IMR-90 (cell line): ENCODE measurements at regions not wholly inside any gene's neighbourhood (a gene's known extent, or its start where the extent isn't known, plus 50 kb on each side); places are given as distances from the start of the nearest gene placed in this dataset.

Experiments used
- ATAC-seq: fragments of 200-7000 bp; cut with Tn5 transposase; 2 replicates; pipeline ENCODE4 v1.9.1; 2020; ENCODE audit warnings: low read depth, mild to moderate bottlenecking, moderate library complexity
- BruUV-seq: library from RNA; stranded (reverse); fragments of 400-500 nt; replicated peaks from 2 replicates; lab custom pipeline; 2021; lab: Mats Ljungman, UMichigan
- CTCF ChIA-PET: fragments of 300-600 bp; formaldehyde crosslinking; extraction: SDS; loops from one replicate; lab custom pipeline; 2021; ENCODE audit warnings: antibody characterized with exemption; lab: Yijun Ruan, JAX
- POLR2A ChIA-PET: fragments of 300-600 bp; sonication (Branson Sonifier 250); formaldehyde crosslinking; loops from one replicate; lab custom pipeline; 2022; ENCODE audit warnings: antibody characterized with exemption; ENCODE audit not compliant: unreplicated experiment; lab: Charles Lee
- DNase-seq: peaks from one replicate; pipeline ENCODE4 v3.0.0; 2013
- H2AFZ ChIP-seq: replicated peaks from 2 replicates; pipeline ENCODE3; 2013; ENCODE audit warnings: low read length, mild to moderate bottlenecking; ENCODE audit not compliant: poor library complexity
- H2AK5ac ChIP-seq: 2 replicates; pipeline ENCODE4 v1.6.1; 2013; ENCODE audit warnings: low read depth, low read length, inconsistent platforms
- H2AK9ac ChIP-seq: replicated peaks from 2 replicates; pipeline ENCODE3; 2013; ENCODE audit warnings: mild to moderate bottlenecking, low read depth, low read length, moderate library complexity; ENCODE audit not compliant: poor library complexity
- H2BK120ac ChIP-seq: 2 replicates; pipeline ENCODE4 v1.6.1; 2013; ENCODE audit warnings: low read depth, low read length, inconsistent platforms
- H2BK15ac ChIP-seq: 3 replicates; pipeline ENCODE4 v1.6.1; 2013; ENCODE audit warnings: low read depth, low read length, inconsistent platforms
- H2BK20ac ChIP-seq: 2 replicates; pipeline ENCODE4 v1.6.1; 2013; ENCODE audit warnings: low read depth, mild to moderate bottlenecking, inconsistent platforms, low read length, moderate library complexity
- H2BK5ac ChIP-seq: 2 replicates; pipeline ENCODE4 v1.6.1; 2013; ENCODE audit warnings: mild to moderate bottlenecking, low read depth, low read length, inconsistent platforms; ENCODE audit not compliant: poor library complexity, severe bottlenecking
- H3K14ac ChIP-seq: replicated peaks from 2 replicates; pipeline ENCODE4 v1.6.1; 2013; ENCODE audit warnings: low read depth, low read length, inconsistent platforms
- H3K18ac ChIP-seq: 2 replicates; pipeline ENCODE4 v1.6.1; 2013; ENCODE audit warnings: low read depth, low read length, control low read depth
- H3K23ac ChIP-seq: 2 replicates; pipeline ENCODE4 v1.6.1; 2013; ENCODE audit warnings: low read depth, low read length, inconsistent platforms
- H3K27ac ChIP-seq: 2 replicates; pipeline ENCODE4 v1.5.1; 2013; ENCODE audit warnings: mild to moderate bottlenecking, control low read depth, low read length; ENCODE audit not compliant: insufficient read depth
- H3K27me3 ChIP-seq: 2 replicates; pipeline ENCODE4 v1.6.1; 2013; ENCODE audit warnings: low read length; ENCODE audit not compliant: control insufficient read depth, insufficient read depth
- H3K36me3 ChIP-seq: 2 replicates; pipeline ENCODE4 v1.6.1; 2013; ENCODE audit warnings: low read length, mixed read lengths; ENCODE audit not compliant: control insufficient read depth, insufficient read depth
- H3K4ac ChIP-seq: 2 replicates; pipeline ENCODE4 v1.6.1; 2013; ENCODE audit warnings: low read depth, low read length, inconsistent platforms
- H3K4me1 ChIP-seq: 2 replicates; pipeline ENCODE4 v1.6.1; 2013; ENCODE audit warnings: low read length, mixed read lengths; ENCODE audit not compliant: control insufficient read depth, insufficient read depth
- H3K4me2 ChIP-seq: 2 replicates; pipeline ENCODE4 v1.6.1; 2013; ENCODE audit warnings: low read depth, mild to moderate bottlenecking, control low read depth, low read length, moderate library complexity
- H3K4me3 ChIP-seq: 2 replicates; pipeline ENCODE4 v1.5.1; 2013; ENCODE audit warnings: low read depth, mild to moderate bottlenecking, control low read depth, low read length, moderate library complexity; ENCODE audit not compliant: insufficient read depth
- H3K56ac ChIP-seq: 2 replicates; pipeline ENCODE4 v1.6.1; 2013; ENCODE audit warnings: low read length, inconsistent platforms; ENCODE audit not compliant: insufficient read depth; ENCODE audit errors: extremely low read depth
- H3K79me1 ChIP-seq, 2 experiments: 2 replicates each; pipeline ENCODE4 v1.6.1; 2013; ENCODE audit warnings: low read length in 2 of 2, inconsistent platforms in 1 of 2, low read depth in 1 of 2
- H3K9ac ChIP-seq: 2 replicates; pipeline ENCODE4 v1.6.1; 2013; ENCODE audit warnings: low read depth, low read length, control low read depth
- H3K9me1 ChIP-seq: 2 replicates; pipeline ENCODE4 v1.6.1; 2013; ENCODE audit warnings: low read length, inconsistent platforms; ENCODE audit not compliant: insufficient read depth
- H3K9me3 ChIP-seq: 2 replicates; pipeline ENCODE4 v1.6.1; 2013; ENCODE audit warnings: low read length; ENCODE audit not compliant: control insufficient read depth, insufficient read depth
- H4K20me1 ChIP-seq: 2 replicates; pipeline ENCODE4 v1.6.1; 2013; ENCODE audit warnings: low read length, inconsistent platforms; ENCODE audit not compliant: insufficient read depth
- H4K5ac ChIP-seq: 2 replicates; pipeline ENCODE4 v1.6.1; 2013; ENCODE audit warnings: mild to moderate bottlenecking, low read depth, low read length, control low read depth
- H4K8ac ChIP-seq, 2 experiments: 2 replicates each; pipeline ENCODE4 v1.6.1; 2013; ENCODE audit warnings: low read depth in 2 of 2, low read length in 2 of 2, control low read depth in 1 of 2, inconsistent platforms in 1 of 2
- H4K91ac ChIP-seq: 2 replicates; pipeline ENCODE4 v1.6.1; 2013; ENCODE audit warnings: low read depth, low read length, inconsistent platforms; ENCODE audit not compliant: insufficient read depth
- BHLHE40 ChIP-seq: fragments of 150-350 bp; IDR thresholded peaks from 2 replicates; pipeline ENCODE4 v1.6.1; 2016; ENCODE audit warnings: mild to moderate bottlenecking, low read depth, low read length
- CEBPB ChIP-seq: IDR thresholded peaks from 2 replicates; pipeline ENCODE4 v1.6.1; 2012; ENCODE audit warnings: low read depth, low read length, improper control_type of control experiment
- CHD1 ChIP-seq: IDR thresholded peaks from 2 replicates; pipeline ENCODE4 v1.6.1; 2012; ENCODE audit warnings: low read depth, low read length, improper control_type of control experiment
- CTCF ChIP-seq: conservative IDR thresholded peaks from 2 replicates; pipeline ENCODE4 v1.5.1; 2012; ENCODE audit warnings: mild to moderate bottlenecking, low read depth, low read length, improper control_type of control experiment
- FOS ChIP-seq: fragments of 150-350 bp; IDR thresholded peaks from 2 replicates; pipeline ENCODE4 v1.6.1; 2016; ENCODE audit warnings: low read depth, low read length
- MAFK ChIP-seq: IDR thresholded peaks from 2 replicates; pipeline ENCODE4 v1.6.1; 2012; ENCODE audit warnings: low read depth, low read length, improper control_type of control experiment
- MXI1 ChIP-seq: IDR thresholded peaks from 2 replicates; pipeline ENCODE4 v1.6.1; 2012; ENCODE audit warnings: low read depth, mild to moderate bottlenecking, low read length, moderate library complexity, borderline replicate concordance
- NFE2L2 ChIP-seq: fragments of 150-350 bp; IDR thresholded peaks from 2 replicates; pipeline ENCODE4 v1.6.1; 2016; ENCODE audit warnings: low read depth, mild to moderate bottlenecking, low read length
- POLR2A ChIP-seq: IDR thresholded peaks from 2 replicates; pipeline ENCODE4 v1.6.1; 2012; ENCODE audit warnings: mild to moderate bottlenecking, low read depth, low read length
- RAD21 ChIP-seq: IDR thresholded peaks from 2 replicates; pipeline ENCODE4 v1.6.1; 2012; ENCODE audit warnings: low read length, improper control_type of control experiment
- RCOR1 ChIP-seq: IDR thresholded peaks from 2 replicates; pipeline ENCODE4 v1.6.1; 2012; ENCODE audit warnings: mild to moderate bottlenecking, low read length, improper control_type of control experiment; ENCODE audit not compliant: insufficient replicate concordance
- RFX5 ChIP-seq: IDR thresholded peaks from 2 replicates; pipeline ENCODE4 v1.8.0; 2012; ENCODE audit warnings: low read depth, mild to moderate bottlenecking, low read length, moderate library complexity
- SMC3 ChIP-seq: fragments of 150-350 bp; IDR thresholded peaks from 2 replicates; pipeline ENCODE4 v1.6.1; 2016; ENCODE audit warnings: low read depth, mild to moderate bottlenecking, antibody characterized with exemption, low read length, moderate library complexity
- WGBS, 2 experiments: methylation state at CpG; one replicate each; pipeline versions ENCODE4 v1.1.5 to v1.1.7; 2013; ENCODE audit warnings: missing lambda C conversion rate in 2 of 2; ENCODE audit not compliant: insufficient read length in 1 of 2; ENCODE audit errors: extremely low coverage in 2 of 2; 5-methylcytosine and 5-hydroxymethylcytosine counted together
- dilution Hi-C: fragments of 300-500 bp; cut with HindIII; formaldehyde crosslinking; loops from one replicate; pipeline ENCODE4 v1.14.3; 2018; ENCODE audit warnings: low sequenced_read_pairs; ENCODE audit not compliant: unreplicated experiment
- in situ Hi-C: fragments of 300-500 bp; cut with MboI; formaldehyde crosslinking; loops from 3 replicates; pipeline ENCODE4 v1.14.3; 2019; ENCODE audit warnings: low sequenced_read_pairs, inconsistent platforms, mixed read lengths
- intact Hi-C: fragments of 100-400 bp; cut with micrococcal nuclease; formaldehyde crosslinking; loops from 2 replicates; pipeline ENCODE4 v1.10.0; 2022

DNA sequence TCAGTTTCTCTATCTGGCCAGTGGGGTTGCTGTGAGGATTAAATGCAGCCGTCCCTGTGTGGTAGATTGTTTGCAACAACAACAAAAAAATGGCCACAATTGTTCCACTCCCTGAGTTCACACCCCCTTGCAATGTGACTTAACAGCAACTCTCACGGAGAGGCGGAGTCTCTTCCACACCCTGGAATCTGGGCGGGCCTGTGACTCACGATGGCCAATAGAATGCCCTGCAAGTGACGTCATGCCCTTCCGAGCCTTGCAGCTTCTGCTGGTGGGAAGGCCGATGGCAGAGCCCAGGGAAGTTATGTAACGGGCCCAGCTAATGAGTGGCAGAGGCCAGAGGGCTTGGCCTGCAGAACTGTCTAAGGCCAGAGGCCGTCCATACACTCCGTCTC lies 87.9 kb downstream of the RIPK4 start (continued):
- TF ChIP-seq CTCF (no peak), RAD21 (no peak)

GRCh38 chr21:41678016-41678923 lies 88.6 kb downstream of the RIPK4 start:
- ATAC-seq (no peak), DNase-seq (peak; percentile 8)
- CTCF ChIA-PET: no interaction called here
- Histone ChIP-seq H2AFZ (peak overlapping the region; percentile 51), H3K14ac (peak overlapping the region; percentile 60), H2AK5ac (peak overlapping the region; percentile 25; the same call in 1 of the 2 replicates), H3K36me3 (no peaks in the 10 kb centered on the region), H3K27me3 (peaks cover 10% of the 10 kb centered on the region), H4K20me1 (no peaks in the 10 kb centered on the region), H3K27ac (no peak overlapping the region), H4K5ac (no peak overlapping the region), H3K9me1 (peaks cover 11% of the 10 kb centered on the region), H2AK9ac (peak overlapping the region; percentile 81), H3K9me3 (no peaks in the 10 kb centered on the region), H2BK120ac (peak overlapping the region; percentile 31), H3K79me1 (no peaks in the 10 kb centered on the region), H2BK20ac (peak overlapping the region; percentile 24; the same call in 1 of the 2 replicates), H2BK5ac (no peak overlapping the region), H3K23ac (no peak overlapping the region), H3K56ac (no peak overlapping the region), H4K8ac (peak overlapping the region; percentile 19 to 41; a peak in 2 of 4 replicates), H3K4me3 (no peak overlapping the region), H3K4ac (peak overlapping the region; percentile 72), H3K9ac (no peak overlapping the region), H4K91ac (peak overlapping the region; percentile 29; the same call in 1 of the 2 replicates), H3K4me1 (peaks cover 6% of the 10 kb centered on the region), H2BK15ac (peak overlapping the region; percentile 23; the same call in 1 of the 3 replicates), H3K18ac (no peak overlapping the region; the same call in 1 of the 2 replicates), H3K4me2 (no peak overlapping the region)
- BruUV-seq: no TSS peak
- dilution Hi-C loops (no loop called here), in situ Hi-C loops (no loop called here), intact Hi-C loops (no loop called here)
- no peak for TF ChIP-seq BHLHE40
- no peak for TF ChIP-seq RCOR1
- no peak for TF ChIP-seq FOS
- TF ChIP-seq CHD1: no peak
- no peak for TF ChIP-seq RAD21
- TF ChIP-seq RFX5: no peak
- no peak for TF ChIP-seq MAFK
- TF ChIP-seq CEBPB: no peak
- TF ChIP-seq POLR2A: no peak
- no peak for TF ChIP-seq MXI1
- TF ChIP-seq SMC3: no peak
- TF ChIP-seq NFE2L2: no peak
- POLR2A ChIA-PET: no interaction called here
- WGBS, 2 experiments: 78% methylated on average over 11 of the region's 17 CpGs; no CpG with 5 or more reads in 1 of the 2 experiments
